Panc1 (cell line): ENCODE measurements at regions not wholly inside any gene's neighbourhood (a gene's known extent, or its start where the extent isn't known, plus 50 kb on each side); places are given as distances from the start of the nearest gene placed in this dataset.

ENCODE experiments used
- ATAC-seq: fragments of 200-7000 bp; cut with Tn5 transposase; 2 replicates; pipeline ENCODE4 v1.9.1; 2020; ENCODE audit warnings: mild to moderate bottlenecking, moderate library complexity
- BruUV-seq: library from RNA; stranded (reverse); fragments of 400-500 nt; replicated peaks from 2 replicates; lab custom pipeline; 2021; lab: Mats Ljungman, UMichigan
- CTCF ChIA-PET: fragments of 300-600 bp; sonication (Branson Sonifier 250); formaldehyde crosslinking; loops from one replicate; lab custom pipeline; 2022; ENCODE audit warnings: antibody characterized with exemption; lab: Charles Lee
- POLR2A ChIA-PET: fragments of 300-600 bp; sonication (Branson Sonifier 250); formaldehyde crosslinking; loops from one replicate; lab custom pipeline; 2022; ENCODE audit warnings: antibody characterized with exemption; lab: Charles Lee
- DNase-seq: peaks from one replicate; pipeline ENCODE4 v3.0.0-alpha.2; 2010; ENCODE audit warnings: low read depth, low spot score
- H3K27ac ChIP-seq: 2 replicates; pipeline ENCODE4 v1.5.1; 2011; ENCODE audit warnings: mild to moderate bottlenecking, low read length, inconsistent platforms
- H3K27me3 ChIP-seq: fragments of 200-500 bp; sonication (Bioruptor generic); 2 replicates; pipeline ENCODE4 v1.6.0; 2014; ENCODE audit warnings: low read length, inconsistent platforms; ENCODE audit not compliant: control insufficient read depth, insufficient read depth
- H3K36me3 ChIP-seq: fragments of 200-500 bp; sonication (Bioruptor generic); 2 replicates; pipeline ENCODE4 v1.5.1; 2014; ENCODE audit warnings: inconsistent platforms, mild to moderate bottlenecking, low read length, moderate library complexity; ENCODE audit not compliant: control insufficient read depth, insufficient read depth
- H3K4me1 ChIP-seq: 2 replicates; pipeline ENCODE4 v1.5.1; 2011; ENCODE audit warnings: inconsistent platforms, mild to moderate bottlenecking, low read length, moderate library complexity; ENCODE audit not compliant: control insufficient read depth, insufficient read depth
- H3K4me3 ChIP-seq, 2 experiments: 2 replicates each; pipeline ENCODE4 v1.5.1; 2011 to 2012; ENCODE audit warnings: low read depth in 2 of 2, low read length in 2 of 2, mild to moderate bottlenecking in 2 of 2, inconsistent platforms in 1 of 2, moderate library complexity in 1 of 2
- H3K9me3 ChIP-seq: fragments of 200-500 bp; sonication (Bioruptor generic); 2 replicates; pipeline ENCODE4 v1.5.1; 2014; ENCODE audit warnings: low read depth, mild to moderate bottlenecking, inconsistent platforms, low read length, moderate library complexity; ENCODE audit not compliant: control insufficient read depth, insufficient read depth
- CTCF ChIP-seq: fragments of 450-650 bp; IDR thresholded peaks from 2 replicates; pipeline ENCODE4 v1.5.1; 2017; ENCODE audit warnings: mild to moderate bottlenecking
- POLR2AphosphoS5 ChIP-seq: IDR thresholded peaks from 2 replicates; pipeline ENCODE4 v1.6.1; 2012; ENCODE audit warnings: mild to moderate bottlenecking, low read depth, low read length, moderate library complexity
- REST ChIP-seq, 2 experiments: IDR thresholded peaks; 2 replicates each; pipeline ENCODE4 v1.6.1; 2011 to 2012; ENCODE audit warnings: low read depth in 2 of 2, control low read depth in 1 of 2, low read length in 1 of 2, mild to moderate bottlenecking in 1 of 2, moderate library complexity in 1 of 2; ENCODE audit not compliant: insufficient read depth in 1 of 2
- SIN3A ChIP-seq: IDR thresholded peaks from 2 replicates; pipeline ENCODE4 v1.6.1; 2012; ENCODE audit warnings: low read depth, mild to moderate bottlenecking, low read length, moderate library complexity, borderline replicate concordance; ENCODE audit not compliant: insufficient read depth
- TCF7L2 ChIP-seq: IDR thresholded peaks from 2 replicates; pipeline ENCODE4 v1.6.1; 2011; ENCODE audit warnings: mild to moderate bottlenecking, low read depth, low read length, inconsistent platforms
- in situ Hi-C: cut with HindIII; loops from 2 replicates; pipeline ENCODE4 v1.10.0; 2016; ENCODE audit warnings: low sequenced_read_pairs, low pct_unique_long_range_greater_than_20kb
- intact Hi-C: fragments of 100-400 bp; cut with micrococcal nuclease; formaldehyde crosslinking; loops from one replicate; pipeline ENCODE4 v1.10.0; 2022; ENCODE audit not compliant: unreplicated experiment

GRCh38 chr21:16096988-16097387, 367.2 kb downstream of the USP25 start:
- Histone ChIP-seq H3K9me3 (no peaks in the 10 kb centered on the region), H3K36me3 (no peaks in the 10 kb centered on the region), H3K4me1 (no peaks in the 10 kb centered on the region), H3K27me3 (no peaks in the 10 kb centered on the region), H3K4me3 (no peak overlapping the region), H3K27ac (no peak overlapping the region)
- ATAC-seq, result no peak
- intact Hi-C loops (no loop called here), in situ Hi-C loops (no loop called here)
- POLR2A ChIA-PET, result no interaction called here
- no peak for DNase-seq
- BruUV-seq, result no TSS peak
- TF ChIP-seq REST (IDR thresholded peaks at IDR 0.05; ENCODE audit: insufficient read depth in 1 of 2, low read depth in 2 of 2, low read length in 1 of 2), result no peak
- TF ChIP-seq TCF7L2, result no peak
- no peak for TF ChIP-seq CTCF
- TF ChIP-seq SIN3A, result no peak
- TF ChIP-seq POLR2AphosphoS5, result no peak
- CTCF ChIA-PET, result no interaction called here

GRCh38 chr21:16102113-16102512, 372.3 kb downstream of the USP25 start:
- Histone ChIP-seq H3K4me3 (no peak overlapping the region), H3K36me3 (no peaks in the 10 kb centered on the region), H3K4me1 (no peaks in the 10 kb centered on the region), H3K9me3 (no peaks in the 10 kb centered on the region), H3K27me3 (no peaks in the 10 kb centered on the region), H3K27ac (no peak overlapping the region)
- DNase-seq (no peak), ATAC-seq (no peak)
- no TSS peak for BruUV-seq
- ChIA-PET POLR2A (no interaction called here), CTCF (no interaction called here)
- TF ChIP-seq POLR2AphosphoS5, result no peak
- no peak for TF ChIP-seq CTCF
- TF ChIP-seq TCF7L2, result no peak
- TF ChIP-seq REST (IDR thresholded peaks at IDR 0.05; ENCODE audit: insufficient read depth in 1 of 2, low read depth in 2 of 2, low read length in 1 of 2), result no peak
- TF ChIP-seq SIN3A, result no peak
- intact Hi-C loops (no loop called here), in situ Hi-C loops (no loop called here)
